ENCODE measurements at regions not wholly inside any gene's neighbourhood (a gene's known extent, or its start where the extent isn't known, plus 50 kb on each side); places are given as distances from the start of the nearest gene placed in this dataset.
A peak's percentile ranks its signal among the peaks of the same experiment; 100 is the strongest.

GRCh38 chr3:141418751-141419150 is 50.4 kb downstream of the ZBTB38 start:
- intact Hi-C loops (cut with DNase I) = no loop called here
- 94 to 95% methylated on average over 4 of the region's 4 CpGs for WGBS, 2 donors
- Histone ChIP-seq H3K9me3 (ENCODE audit: control insufficient read depth, low read length) (no peaks in the 10 kb centered on the region), H3K27me3 (ENCODE audit: control insufficient read depth in 1 of 2, insufficient read depth in 2 of 2, low read length in 1 of 2) (no peaks in the 10 kb centered on the region), H3K4me3 (ENCODE audit: low read length in 2 of 2) (no peak overlapping the region), H3K36me3 (ENCODE audit: control insufficient read depth in 1 of 2, insufficient read depth in 2 of 2, low read length in 1 of 2) (peaks cover 0 to 8% of the 10 kb centered on the region in 2 donors), H3K4me1 (ENCODE audit: control insufficient read depth in 1 of 2, insufficient read depth in 2 of 2, low read length in 2 of 2) (no peaks in the 10 kb centered on the region), H3K27ac (ENCODE audit: low read depth in 1 of 2, low read length in 2 of 2) (no peak overlapping the region)
- no peak for DNase-seq
- no peak for ATAC-seq (ENCODE audit: low FRiP score)

GRCh38 chr3:141419946-141420345 is 51.6 kb downstream of the ZBTB38 start:
- intact Hi-C loops (cut with DNase I) = no loop called here
- DNase-seq (no peak), ATAC-seq (ENCODE audit: low FRiP score) (no peak)
- Histone ChIP-seq H3K9me3 (ENCODE audit: control insufficient read depth, low read length) (no peaks in the 10 kb centered on the region), H3K4me3 (ENCODE audit: low read length in 2 of 2) (no peak overlapping the region), H3K4me1 (ENCODE audit: control insufficient read depth in 1 of 2, insufficient read depth in 2 of 2, low read length in 2 of 2) (no peaks in the 10 kb centered on the region), H3K27me3 (ENCODE audit: control insufficient read depth in 1 of 2, insufficient read depth in 2 of 2, low read length in 1 of 2) (no peaks in the 10 kb centered on the region), H3K36me3 (ENCODE audit: control insufficient read depth in 1 of 2, insufficient read depth in 2 of 2, low read length in 1 of 2) (peaks cover 0 to 2% of the 10 kb centered on the region in 2 donors), H3K27ac (ENCODE audit: low read depth in 1 of 2, low read length in 2 of 2) (no peak overlapping the region)
- 80 to 83% methylated on average over 5 of the region's 5 CpGs for WGBS, 2 donors

DNA sequence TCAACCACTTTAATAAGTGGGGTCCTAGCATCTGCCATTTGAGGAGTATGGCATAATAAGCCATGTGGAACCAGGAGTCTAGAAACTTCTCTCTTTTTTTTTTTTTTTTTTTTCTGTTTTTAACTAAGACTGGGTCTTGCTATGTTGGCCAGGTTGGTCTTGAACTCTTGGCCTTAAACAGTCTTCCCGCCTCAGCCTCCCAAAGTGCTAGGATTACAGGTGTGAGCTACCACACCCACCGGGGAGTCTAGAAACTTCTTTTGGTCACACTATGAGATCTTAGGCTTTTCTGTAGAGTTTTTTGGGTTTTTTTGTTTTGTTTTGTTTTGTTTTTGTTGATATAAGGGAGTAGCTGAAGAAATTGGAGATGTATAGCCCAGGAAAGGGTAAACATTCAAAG is 52.9 kb downstream of the ZBTB38 start:
- Histone ChIP-seq H3K27ac (ENCODE audit: low read depth in 1 of 2, low read length in 2 of 2) (peak overlapping the region in 1 of 2 donors; percentile 6), H3K4me3 (ENCODE audit: low read length in 2 of 2) (no peak overlapping the region), H3K27me3 (ENCODE audit: control insufficient read depth in 1 of 2, insufficient read depth in 2 of 2, low read length in 1 of 2) (no peaks in the 10 kb centered on the region), H3K4me1 (ENCODE audit: control insufficient read depth in 1 of 2, insufficient read depth in 2 of 2, low read length in 2 of 2) (peaks cover 0 to 5% of the 10 kb centered on the region in 2 donors), H3K9me3 (ENCODE audit: control insufficient read depth, low read length) (no peaks in the 10 kb centered on the region), H3K36me3 (ENCODE audit: control insufficient read depth in 1 of 2, insufficient read depth in 2 of 2, low read length in 1 of 2) (peaks cover 0 to 2% of the 10 kb centered on the region in 2 donors)
- intact Hi-C loops (cut with DNase I) = no loop called here
- no peak for DNase-seq
- WGBS, 2 donors = 91 to 94% methylated on average over 2 of the region's 2 CpGs
- ATAC-seq (ENCODE audit: low FRiP score) = no peak

DNA sequence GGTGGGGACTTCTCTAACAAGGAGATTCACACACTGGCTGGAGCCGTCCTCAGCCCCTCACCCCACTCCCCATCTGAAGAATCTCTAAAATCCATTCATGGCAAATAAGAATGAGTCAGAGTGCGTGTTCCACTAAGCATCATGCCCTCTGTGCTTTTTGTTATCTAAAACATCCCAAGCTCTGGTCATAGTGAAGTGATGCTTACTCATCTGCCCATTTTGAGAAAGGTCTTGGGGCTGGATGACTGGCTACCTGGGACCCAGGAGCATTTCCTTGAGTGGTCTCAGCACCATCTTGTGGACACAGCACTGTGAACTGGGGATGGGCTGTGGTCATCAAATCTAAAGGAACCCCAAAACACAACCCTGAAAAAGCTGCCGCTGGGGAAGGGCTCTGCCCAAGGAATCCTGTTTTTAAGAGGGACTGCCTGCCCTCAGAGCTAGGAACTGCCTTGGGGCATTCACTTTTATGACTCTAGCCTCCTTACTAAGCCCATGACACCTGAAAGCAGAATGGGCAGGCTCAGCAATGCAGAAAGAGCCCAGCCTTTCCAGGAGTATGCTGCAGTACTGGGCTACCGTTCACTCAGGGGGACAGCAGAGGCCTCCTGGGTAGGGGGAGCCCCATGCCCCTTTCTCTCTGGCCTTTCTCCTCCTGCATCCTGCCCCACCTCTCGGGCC is 53.5 kb downstream of the ZBTB38 start:
- H3K27me3 ChIP-seq (ENCODE audit: control insufficient read depth in 1 of 2, insufficient read depth in 2 of 2, low read length in 1 of 2) = no peaks in the 10 kb centered on the region
- 83 to 85% methylated on average over 5 of the region's 5 CpGs for WGBS, 2 donors

GRCh38 chr3:141422961-141423582 is 54.8 kb downstream of the ZBTB38 start:
- Histone ChIP-seq H3K4me1 (ENCODE audit: control insufficient read depth in 1 of 2, insufficient read depth in 2 of 2, low read length in 2 of 2) (peaks cover 0 to 5% of the 10 kb centered on the region in 2 donors), H3K9me3 (ENCODE audit: control insufficient read depth, low read length) (no peaks in the 10 kb centered on the region), H3K36me3 (ENCODE audit: control insufficient read depth in 1 of 2, insufficient read depth in 2 of 2, low read length in 1 of 2) (peaks cover 0 to 2% of the 10 kb centered on the region in 2 donors), H3K27me3 (ENCODE audit: control insufficient read depth in 1 of 2, insufficient read depth in 2 of 2, low read length in 1 of 2) (no peaks in the 10 kb centered on the region), H3K27ac (ENCODE audit: low read depth in 1 of 2, low read length in 2 of 2) (no peak overlapping the region), H3K4me3 (ENCODE audit: low read length in 2 of 2) (no peak overlapping the region)
- ATAC-seq (ENCODE audit: low FRiP score) = no peak
- intact Hi-C loops (cut with DNase I) = no loop called here
- DNase-seq = no peak
- 63 to 68% methylated on average over 6 of the region's 6 CpGs for WGBS, 2 donors

More for the DNA sequence above, 53.5 kb downstream of the ZBTB38 start:
- intact Hi-C loops (cut with DNase I) = no loop called here
- H3K36me3 ChIP-seq (ENCODE audit: control insufficient read depth in 1 of 2, insufficient read depth in 2 of 2, low read length in 1 of 2) = peaks cover 0 to 2% of the 10 kb centered on the region in 2 donors
- DNase-seq (no peak), ATAC-seq (ENCODE audit: low FRiP score) (no peak)
- peaks cover 0 to 5% of the 10 kb centered on the region in 2 donors for H3K4me1 ChIP-seq (ENCODE audit: control insufficient read depth in 1 of 2, insufficient read depth in 2 of 2, low read length in 2 of 2)
- no peak overlapping the region for H3K4me3 ChIP-seq (ENCODE audit: low read length in 2 of 2)
- peak overlapping the region in 1 of 2 donors; percentile 6 for H3K27ac ChIP-seq (ENCODE audit: low read depth in 1 of 2, low read length in 2 of 2)
- no peaks in the 10 kb centered on the region for H3K9me3 ChIP-seq (ENCODE audit: control insufficient read depth, low read length)

DNA sequence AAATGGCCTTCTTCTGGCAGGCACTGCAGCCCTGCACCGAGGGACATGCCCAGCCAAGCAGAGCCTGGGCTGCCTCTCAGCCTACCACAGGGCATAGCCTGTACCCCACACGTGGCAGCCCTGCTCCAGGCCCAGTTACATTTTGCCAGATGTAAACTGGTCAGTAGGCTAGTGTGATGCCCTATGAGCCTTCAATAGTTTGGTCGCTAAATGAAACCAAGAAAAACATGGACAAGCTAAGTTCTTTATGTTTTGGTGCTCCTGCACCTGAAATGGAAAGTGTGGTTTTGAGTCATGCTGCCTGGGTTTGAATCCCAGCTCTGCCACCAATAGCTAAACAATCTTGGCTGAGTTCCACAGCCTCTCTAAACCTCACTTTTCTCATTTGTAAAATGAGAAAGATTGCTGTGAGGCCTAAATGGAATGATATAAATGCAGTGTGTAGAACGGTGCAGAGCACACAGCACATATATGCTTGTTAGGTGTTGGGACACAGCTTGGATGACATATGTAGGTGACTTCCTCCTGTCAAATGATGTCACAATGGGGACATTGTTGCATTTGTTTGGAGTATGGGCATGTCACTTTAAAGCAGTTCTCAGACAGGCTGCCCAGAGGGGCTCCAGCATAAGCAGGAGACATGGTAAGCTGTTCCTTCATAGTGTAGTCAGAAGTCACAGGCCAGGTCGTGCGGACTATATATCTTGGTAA is 57.4 kb downstream of the ZBTB38 start:
- intact Hi-C loops (cut with DNase I) = no loop called here
- DNase-seq = no peak
- H3K9me3 ChIP-seq (ENCODE audit: control insufficient read depth, low read length) = no peaks in the 10 kb centered on the region
- H3K27me3 ChIP-seq (ENCODE audit: control insufficient read depth in 1 of 2, insufficient read depth in 2 of 2, low read length in 1 of 2) = no peaks in the 10 kb centered on the region
- peaks cover 0 to 1% of the 10 kb centered on the region in 2 donors for H3K36me3 ChIP-seq (ENCODE audit: control insufficient read depth in 1 of 2, insufficient read depth in 2 of 2, low read length in 1 of 2)
- no peak for ATAC-seq (ENCODE audit: low FRiP score)
- no peak overlapping the region for H3K4me3 ChIP-seq (ENCODE audit: low read length in 2 of 2)
- H3K27ac ChIP-seq (ENCODE audit: low read depth in 1 of 2, low read length in 2 of 2) = peak overlapping the region in 1 of 2 donors; percentile 68
- H3K4me1 ChIP-seq (ENCODE audit: control insufficient read depth in 1 of 2, insufficient read depth in 2 of 2, low read length in 2 of 2) = peaks cover 3 to 5% of the 10 kb centered on the region in 2 donors
- WGBS, 2 donors = 50 to 52% methylated on average over 6 of the region's 6 CpGs

DNA sequence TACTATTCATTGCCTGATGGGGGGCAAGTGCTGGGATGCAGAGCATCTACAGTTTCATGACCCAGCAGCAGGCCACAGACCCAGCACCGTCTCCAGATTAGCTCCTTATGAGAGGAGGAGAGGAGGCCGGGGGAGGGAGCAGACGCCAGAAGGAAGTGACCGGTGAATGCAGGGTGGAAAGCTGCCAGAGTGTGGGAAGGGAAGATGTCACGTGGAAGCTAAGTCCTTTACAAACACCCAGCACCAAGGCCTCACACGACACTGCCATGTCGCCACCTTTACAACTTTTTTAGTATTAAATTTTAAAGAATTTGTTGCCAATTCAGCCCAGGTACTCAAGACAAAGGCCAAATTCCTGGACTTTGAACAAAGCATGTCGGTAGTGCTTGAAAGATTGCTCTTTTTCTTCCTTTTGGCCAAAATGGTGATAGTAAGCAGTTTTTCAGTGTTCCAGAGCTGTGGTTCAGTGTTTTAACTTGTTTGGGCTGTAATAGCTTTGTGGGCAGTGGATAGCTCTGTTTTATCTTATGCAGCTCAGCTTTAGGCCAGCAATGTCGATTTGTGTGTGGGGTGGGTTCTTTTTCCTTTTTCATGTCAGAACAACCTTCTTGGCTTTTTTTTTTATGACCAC is 58.2 kb downstream of the ZBTB38 start:
- H3K4me1 ChIP-seq (ENCODE audit: control insufficient read depth in 1 of 2, insufficient read depth in 2 of 2, low read length in 2 of 2) = peaks cover 3 to 9% of the 10 kb centered on the region in 2 donors
- peak; percentile 66 for ATAC-seq (ENCODE audit: low FRiP score)
- H3K9me3 ChIP-seq (ENCODE audit: control insufficient read depth, low read length) = no peaks in the 10 kb centered on the region
- WGBS, 2 donors = 10% methylated on average over 9 of the region's 9 CpGs
- peak overlapping the region in 1 of 2 donors; percentile 64 for H3K27ac ChIP-seq (ENCODE audit: low read depth in 1 of 2, low read length in 2 of 2)
- H3K36me3 ChIP-seq (ENCODE audit: control insufficient read depth in 1 of 2, insufficient read depth in 2 of 2, low read length in 1 of 2) = peaks cover 0 to 1% of the 10 kb centered on the region in 2 donors
- intact Hi-C loops (cut with DNase I) = no loop called here
- no peak overlapping the region for H3K4me3 ChIP-seq (ENCODE audit: low read length in 2 of 2)
- DNase-seq = peak; percentile 90 to 92
- H3K27me3 ChIP-seq (ENCODE audit: control insufficient read depth in 1 of 2, insufficient read depth in 2 of 2, low read length in 1 of 2) = no peaks in the 10 kb centered on the region

DNA sequence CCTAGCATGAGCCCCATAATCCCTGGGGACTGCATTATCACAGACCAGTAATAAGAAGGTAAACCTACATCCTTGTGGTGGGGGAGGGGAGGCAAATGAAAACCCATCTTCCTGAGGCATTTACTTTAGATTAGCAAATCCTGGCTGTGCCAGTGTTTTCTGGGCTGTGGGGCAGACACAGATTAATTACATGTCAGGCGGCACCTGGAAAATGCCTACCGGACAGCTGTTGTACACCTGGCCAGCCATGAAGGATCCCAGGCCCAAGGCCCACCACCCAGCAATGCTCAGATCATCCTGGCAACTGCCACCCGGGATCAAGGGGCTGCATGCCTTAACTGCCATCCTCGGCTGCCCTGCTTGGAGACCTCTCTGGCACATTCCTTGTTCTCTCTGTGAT is 59.1 kb upstream of the RASA2 start:
- intact Hi-C loops (cut with DNase I) = no loop called here

More for the DNA sequence above, 59.1 kb upstream of the RASA2 start:
- Histone ChIP-seq H3K27me3 (ENCODE audit: control insufficient read depth in 1 of 2, insufficient read depth in 2 of 2, low read length in 1 of 2) (no peaks in the 10 kb centered on the region), H3K9me3 (ENCODE audit: control insufficient read depth, low read length) (no peaks in the 10 kb centered on the region), H3K27ac (ENCODE audit: low read depth in 1 of 2, low read length in 2 of 2) (peak overlapping the region in 1 of 2 donors; percentile 38), H3K4me1 (ENCODE audit: control insufficient read depth in 1 of 2, insufficient read depth in 2 of 2, low read length in 2 of 2) (peaks cover 3 to 12% of the 10 kb centered on the region in 2 donors), H3K36me3 (ENCODE audit: control insufficient read depth in 1 of 2, insufficient read depth in 2 of 2, low read length in 1 of 2) (peaks cover 0 to 1% of the 10 kb centered on the region in 2 donors), H3K4me3 (ENCODE audit: low read length in 2 of 2) (no peak overlapping the region)
- 24 to 30% methylated on average over 4 of the region's 4 CpGs for WGBS, 2 donors
- DNase-seq (no peak), ATAC-seq (ENCODE audit: low FRiP score) (no peak)
